H1 (cell line): ENCODE measurements at regions not wholly inside any gene's neighbourhood (a gene's known extent, or its start where the extent isn't known, plus 50 kb on each side); places are given as distances from the start of the nearest gene placed in this dataset.

Experiments used
- CTCF ChIA-PET: fragments of 300-600 bp; sonication (Branson Sonifier 250); formaldehyde crosslinking; loops from one replicate; lab custom pipeline; 2021; ENCODE audit not compliant: partially characterized antibody; lab: Charles Lee
- POLR2A ChIA-PET: fragments of 300-600 bp; sonication (Branson Sonifier 250); formaldehyde crosslinking; loops from one replicate; lab custom pipeline; 2021; ENCODE audit warnings: inconsistent platforms; ENCODE audit not compliant: partially characterized antibody; lab: Charles Lee
- DNase-seq, 2 experiments: peaks; one replicate each; pipeline versions ENCODE4 v3.0.0 to v3.0.0-alpha.2; 2010 to 2022; ENCODE audit warnings: low spot score in 2 of 2, low read depth in 1 of 2, mixed read lengths in 1 of 2
- FAIRE-seq: peaks from 2 replicates; lab custom pipeline; 2011; peaks lifted over from hg19 to GRCh38; lab: Jason Lieb, UNC
- H2AFZ ChIP-seq: 2 replicates; pipeline ENCODE4 v1.8.1; 2012; ENCODE audit warnings: low read length, inconsistent platforms
- H2AK5ac ChIP-seq: 2 replicates; pipeline ENCODE4 v1.6.1; 2013; ENCODE audit warnings: low read depth, low read length
- H2BK120ac ChIP-seq: replicated peaks from 2 replicates; pipeline ENCODE3; 2013; ENCODE audit warnings: low read depth, low read length, inconsistent platforms
- H2BK12ac ChIP-seq: 2 replicates; pipeline ENCODE4 v1.6.1; 2013; ENCODE audit warnings: low read depth, low read length
- H2BK15ac ChIP-seq: 2 replicates; pipeline ENCODE4 v1.6.1; 2013; ENCODE audit warnings: low read length
- H2BK20ac ChIP-seq: 2 replicates; pipeline ENCODE4 v1.6.1; 2013; ENCODE audit warnings: low read length
- H2BK5ac ChIP-seq: 2 replicates; pipeline ENCODE4 v1.6.1; 2013; ENCODE audit warnings: low read depth, low read length
- H3K14ac ChIP-seq: 2 replicates; pipeline ENCODE4 v1.6.1; 2013; ENCODE audit warnings: inconsistent platforms; ENCODE audit not compliant: insufficient read length
- H3K18ac ChIP-seq: 2 replicates; pipeline ENCODE4 v1.6.1; 2013; ENCODE audit warnings: low read length; ENCODE audit errors: extremely low read depth
- H3K23ac ChIP-seq: 2 replicates; pipeline ENCODE4 v1.6.1; 2013; ENCODE audit warnings: inconsistent platforms; ENCODE audit not compliant: insufficient read length
- H3K23me2 ChIP-seq: 2 replicates; pipeline ENCODE4 v1.6.1; 2013; ENCODE audit warnings: low read depth, low read length
- H3K27ac ChIP-seq: 2 replicates; pipeline ENCODE4 v1.6.1; 2011; ENCODE audit warnings: low read depth, low read length, inconsistent platforms
- H3K27me3 ChIP-seq, 4 experiments: replicated peaks in 1 of 4; 1 replicate in 1 of 4; 2 replicates in 3 of 4; pipeline versions ENCODE4 v1.6.1 to v1.8.1; 2011 to 2013; ENCODE audit warnings: low read length in 3 of 4, mild to moderate bottlenecking in 3 of 4, inconsistent platforms in 2 of 4, mixed read lengths in 2 of 4, moderate library complexity in 1 of 4; ENCODE audit not compliant: control insufficient read depth in 3 of 4, insufficient read depth in 3 of 4; ENCODE audit errors: extremely low read depth in 1 of 4
- H3K36me3 ChIP-seq, 4 experiments: 2 replicates each; pipeline versions ENCODE4 v1.6.1 to v1.8.1; 2011 to 2013; ENCODE audit warnings: mild to moderate bottlenecking in 4 of 4, low read length in 3 of 4, moderate library complexity in 2 of 4, control low read depth in 1 of 4, inconsistent platforms in 1 of 4; ENCODE audit not compliant: insufficient read depth in 4 of 4, control insufficient read depth in 2 of 4
- H3K4ac ChIP-seq: replicated peaks from 2 replicates; pipeline ENCODE3; 2013; ENCODE audit warnings: low read length, low read depth, mixed read lengths, inconsistent platforms; ENCODE audit not compliant: insufficient read length
- H3K4me1 ChIP-seq, 4 experiments: replicated peaks in 1 of 4; 1 replicate in 1 of 4; 2 replicates in 3 of 4; pipeline versions ENCODE4 v1.6.1 to v1.8.1; 2011 to 2013; ENCODE audit warnings: low read length in 3 of 4, inconsistent platforms in 2 of 4, mixed read lengths in 1 of 4; ENCODE audit not compliant: insufficient read depth in 4 of 4, control insufficient read depth in 3 of 4
- H3K4me2 ChIP-seq, 2 experiments: 2 replicates each; pipeline versions ENCODE4 v1.6.1 to v1.8.1; 2011 to 2013; ENCODE audit warnings: low read depth in 2 of 2, low read length in 2 of 2, control low read depth in 1 of 2, inconsistent platforms in 1 of 2, mild to moderate bottlenecking in 1 of 2; ENCODE audit not compliant: insufficient read depth in 1 of 2
- H3K4me3 ChIP-seq, 4 experiments: fragments of 200-600, 300-600 bp in 1 of 4; sonication (generic), shearing (Covaris generic), sonication (Bioruptor Twin) in 1 of 4; 2 replicates each; pipeline versions ENCODE4 v1.5.1 to v1.8.1; 2011 to 2016; ENCODE audit warnings: low read length in 4 of 4, low read depth in 3 of 4, control low read depth in 2 of 4, inconsistent platforms in 2 of 4, mild to moderate bottlenecking in 2 of 4, mixed read lengths in 1 of 4, moderate library complexity in 1 of 4; ENCODE audit not compliant: insufficient read depth in 2 of 4; ENCODE audit errors: extremely low read depth in 1 of 4
- H3K56ac ChIP-seq: replicated peaks from 2 replicates; pipeline ENCODE3; 2013; ENCODE audit warnings: low read depth, mild to moderate bottlenecking, mixed read lengths, low read length, inconsistent platforms; ENCODE audit not compliant: insufficient read length
- H3K79me1 ChIP-seq: 2 replicates; pipeline ENCODE4 v1.6.1; 2013; ENCODE audit warnings: low read depth, low read length, control low read depth
- H3K79me2 ChIP-seq, 2 experiments: 2 replicates each; pipeline versions ENCODE4 v1.6.1 to v1.8.1; 2012 to 2013; ENCODE audit warnings: low read length in 2 of 2, mild to moderate bottlenecking in 2 of 2, inconsistent platforms in 1 of 2; ENCODE audit not compliant: insufficient read depth in 2 of 2, control insufficient read depth in 1 of 2
- H3K9ac ChIP-seq, 4 experiments: replicated peaks in 1 of 4; 1 replicate in 1 of 4; 2 replicates in 3 of 4; pipeline versions ENCODE4 v1.6.1 to v1.8.1; 2011 to 2013; ENCODE audit warnings: low read depth in 3 of 4, low read length in 3 of 4, control low read depth in 2 of 4, mild to moderate bottlenecking in 2 of 4, moderate library complexity in 2 of 4, inconsistent platforms in 1 of 4; ENCODE audit errors: extremely low read depth in 1 of 4
- H3K9me3 ChIP-seq, 2 experiments: 2 replicates each; pipeline versions ENCODE4 v1.6.1 to v1.8.1; 2012 to 2013; ENCODE audit warnings: mild to moderate bottlenecking in 2 of 2, moderate library complexity in 2 of 2, control low read depth in 1 of 2, inconsistent platforms in 1 of 2, low read depth in 1 of 2, low read length in 1 of 2, mixed read lengths in 1 of 2; ENCODE audit not compliant: insufficient read depth in 2 of 2
- H4K20me1 ChIP-seq, 2 experiments: replicated peaks in 1 of 2; 2 replicates each; pipeline versions ENCODE3 to v1.8.1; 2011 to 2013; ENCODE audit warnings: inconsistent platforms in 2 of 2, low read length in 2 of 2, mild to moderate bottlenecking in 1 of 2; ENCODE audit not compliant: insufficient read depth in 2 of 2, control insufficient read depth in 1 of 2
- H4K5ac ChIP-seq: 2 replicates; pipeline ENCODE4 v1.6.1; 2013; ENCODE audit warnings: low read length, low read depth, mixed read lengths, inconsistent platforms; ENCODE audit not compliant: insufficient read length
- H4K8ac ChIP-seq: 2 replicates; pipeline ENCODE4 v1.8.0; 2013; ENCODE audit warnings: mild to moderate bottlenecking, moderate library complexity, low read length, inconsistent platforms; ENCODE audit not compliant: insufficient read depth; ENCODE audit errors: extremely low read depth
- H4K91ac ChIP-seq: replicated peaks from 2 replicates; pipeline ENCODE3; 2013; ENCODE audit warnings: low read length, mixed read lengths, inconsistent platforms; ENCODE audit not compliant: insufficient read length
- BACH1 ChIP-seq: IDR thresholded peaks from 2 replicates; pipeline ENCODE4 v1.6.1; 2012; ENCODE audit warnings: low read length, improper control_type of control experiment
- BRCA1 ChIP-seq: IDR thresholded peaks from 2 replicates; pipeline ENCODE4 v1.6.1; 2012; ENCODE audit warnings: low read depth, low read length, improper control_type of control experiment
- CEBPB ChIP-seq: IDR thresholded peaks from 2 replicates; pipeline ENCODE4 v1.6.1; 2012; ENCODE audit warnings: low read depth, low read length
- CHD2 ChIP-seq: IDR thresholded peaks from 2 replicates; pipeline ENCODE4 v1.6.1; 2012; ENCODE audit warnings: low read length, improper control_type of control experiment
- CREB1 ChIP-seq: IDR thresholded peaks from 2 replicates; pipeline ENCODE4 v1.6.1; 2012; ENCODE audit warnings: inconsistent platforms
- EGR1 ChIP-seq: IDR thresholded peaks from 2 replicates; pipeline ENCODE4 v1.6.1; 2011; ENCODE audit warnings: low read depth, low read length, borderline replicate concordance
- EP300 ChIP-seq, 2 experiments: IDR thresholded peaks; 1 replicate in 1 of 2; 2 replicates in 1 of 2; pipeline ENCODE4 v1.6.1; 2011 to 2012; ENCODE audit warnings: low read depth in 2 of 2, low read length in 2 of 2, mild to moderate bottlenecking in 2 of 2, borderline replicate concordance in 1 of 2, inconsistent platforms in 1 of 2, moderate library complexity in 1 of 2
- HDAC2 ChIP-seq, 2 experiments: fragments of 300-600 bp in 1 of 2; sonication (generic) in 1 of 2; IDR thresholded peaks; 2 replicates each; pipeline ENCODE4 v1.6.1; 2011 to 2012; ENCODE audit warnings: low read depth in 2 of 2, low read length in 2 of 2, mild to moderate bottlenecking in 2 of 2, moderate library complexity in 2 of 2, borderline replicate concordance in 1 of 2, inconsistent platforms in 1 of 2
- JUN ChIP-seq: IDR thresholded peaks from 2 replicates; pipeline ENCODE4 v1.6.1; 2011; ENCODE audit warnings: low read depth, mild to moderate bottlenecking, improper control_type of control experiment, low read length
- RFX5 ChIP-seq: IDR thresholded peaks from 2 replicates; pipeline ENCODE4 v1.6.1; 2011; ENCODE audit warnings: low read depth, low read length, improper control_type of control experiment, borderline replicate concordance
- RXRA ChIP-seq: IDR thresholded peaks from 2 replicates; pipeline ENCODE4 v1.6.1; 2011; ENCODE audit warnings: low read depth, mild to moderate bottlenecking, low read length, moderate library complexity; ENCODE audit not compliant: insufficient read depth
- SAP30 ChIP-seq: fragments of 300-600 bp; sonication (generic); IDR thresholded peaks from 2 replicates; pipeline ENCODE4 v1.7.1; 2012; ENCODE audit warnings: low read length, moderate library complexity, mild to moderate bottlenecking, inconsistent platforms; ENCODE audit not compliant: insufficient read depth, insufficient replicate concordance
- YY1 ChIP-seq: IDR thresholded peaks from 2 replicates; pipeline ENCODE4 v1.6.1; 2011; ENCODE audit warnings: low read depth, mild to moderate bottlenecking, low read length
- WGBS, 2 experiments: shearing (Covaris generic) in 1 of 2; methylation state at CpG; one replicate each; pipeline versions ENCODE4 v1.1.6 to v1.1.7; 2013 to 2015; ENCODE audit warnings: low lambda C conversion rate in 2 of 2, mixed read lengths in 2 of 2, inconsistent platforms in 1 of 2, low coverage in 1 of 2, missing lambda C conversion rate in 1 of 2; ENCODE audit not compliant: insufficient replicate concordance in 2 of 2, insufficient coverage in 1 of 2, insufficient read length in 1 of 2; ENCODE audit errors: extremely low coverage in 1 of 2, missing lambda C conversion rate in 1 of 2; 5-methylcytosine and 5-hydroxymethylcytosine counted together
- TF ChIP-seq, protein P1 (sequence below): IDR thresholded peaks from 2 replicates; pipeline ENCODE4 v1.6.1; 2012; ENCODE audit warnings: low read length, inconsistent platforms

DNA sequence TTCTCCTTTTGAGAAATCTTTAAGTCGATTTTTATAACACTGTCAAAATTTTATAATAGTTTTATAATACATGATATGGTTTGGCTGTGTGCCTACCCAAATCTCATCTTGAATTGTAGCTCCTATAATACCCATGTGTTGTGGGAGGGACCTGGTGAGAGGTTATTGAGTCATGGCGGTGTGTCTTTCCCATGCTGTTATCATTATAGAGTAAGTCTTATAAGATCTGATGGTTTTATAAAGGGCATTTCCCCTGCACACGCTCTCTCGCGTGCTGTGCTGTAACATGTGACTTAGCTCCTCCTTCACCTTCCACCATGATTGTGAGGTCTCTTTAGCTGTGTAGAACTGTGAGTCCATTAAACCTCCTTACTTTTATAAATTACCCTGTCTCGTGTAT lies 364.0 kb upstream of the SPANXN4 start:
- Histone ChIP-seq H3K79me1 (no peaks in the 10 kb centered on the region), H4K20me1 (no peaks in the 10 kb centered on the region), H3K4me2 (no peak overlapping the region), H4K8ac (no peak overlapping the region), H2AFZ (no peak overlapping the region), H3K27me3 (no peaks in the 10 kb centered on the region), H2BK20ac (no peak overlapping the region), H3K18ac (no peak overlapping the region), H4K91ac (no peak overlapping the region), H3K23ac (no peak overlapping the region), H3K9me3 (no peaks in the 10 kb centered on the region), H2AK5ac (no peak overlapping the region), H4K5ac (no peak overlapping the region), H2BK15ac (no peak overlapping the region), H2BK5ac (no peak overlapping the region), H2BK12ac (no peak overlapping the region), H3K14ac (no peak overlapping the region), H3K36me3 (no peaks in the 10 kb centered on the region), H3K23me2 (no peaks in the 10 kb centered on the region), H3K56ac (no peak overlapping the region), H3K27ac (no peak overlapping the region), H3K4me1 (no peaks in the 10 kb centered on the region), H3K4ac (no peak overlapping the region), H3K9ac (no peak overlapping the region), H2BK120ac (no peak overlapping the region), H3K79me2 (no peaks in the 10 kb centered on the region), H3K4me3 (no peak overlapping the region)
- no peak for DNase-seq
- 93% methylated on average over 6 of the region's 6 CpGs; no CpG with 5 or more reads in 1 of the 2 experiments for WGBS, 2 experiments
- POLR2A ChIA-PET = no interaction called here
- FAIRE-seq = no peak
- CTCF ChIA-PET = no interaction called here
- no peak for TF ChIP-seq CHD2
- no peak for TF ChIP-seq CREB1
- TF ChIP-seq HDAC2 (IDR thresholded peaks at IDR 0.05; ENCODE audit: borderline replicate concordance in 1 of 2, low read depth in 2 of 2, low read length in 2 of 2) = no peak
- TF ChIP-seq JUN = no peak
- TF ChIP-seq SAP30 = no peak
- TF ChIP-seq CEBPB = no peak
- TF ChIP-seq YY1 = no peak
- no peak for TF ChIP-seq RFX5
- TF ChIP-seq BRCA1 = no peak
- TF ChIP-seq RXRA = no peak
- no peak for TF ChIP-seq BACH1
- TF ChIP-seq, protein P1, sequence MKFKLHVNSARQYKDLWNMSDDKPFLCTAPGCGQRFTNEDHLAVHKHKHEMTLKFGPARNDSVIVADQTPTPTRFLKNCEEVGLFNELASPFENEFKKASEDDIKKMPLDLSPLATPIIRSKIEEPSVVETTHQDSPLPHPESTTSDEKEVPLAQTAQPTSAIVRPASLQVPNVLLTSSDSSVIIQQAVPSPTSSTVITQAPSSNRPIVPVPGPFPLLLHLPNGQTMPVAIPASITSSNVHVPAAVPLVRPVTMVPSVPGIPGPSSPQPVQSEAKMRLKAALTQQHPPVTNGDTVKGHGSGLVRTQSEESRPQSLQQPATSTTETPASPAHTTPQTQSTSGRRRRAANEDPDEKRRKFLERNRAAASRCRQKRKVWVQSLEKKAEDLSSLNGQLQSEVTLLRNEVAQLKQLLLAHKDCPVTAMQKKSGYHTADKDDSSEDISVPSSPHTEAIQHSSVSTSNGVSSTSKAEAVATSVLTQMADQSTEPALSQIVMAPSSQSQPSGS = no peak
- no peak for TF ChIP-seq EGR1
- TF ChIP-seq EP300 (IDR thresholded peaks at IDR 0.05; ENCODE audit: borderline replicate concordance in 1 of 2, low read depth in 2 of 2, low read length in 2 of 2) = no peak
